Aorta (tissue), 5 donors: ENCODE measurements at regions not wholly inside any gene's neighbourhood (a gene's known extent, or its start where the extent isn't known, plus 50 kb on each side); places are given as distances from the start of the nearest gene placed in this dataset.

ENCODE experiments used
- ATAC-seq: fragments of 200-7000 bp; cut with Tn5 transposase; one replicate; pipeline ENCODE4 v1.9.1; 2022; ENCODE audit warnings: moderate library complexity; ENCODE audit not compliant: low FRiP score
- DNase-seq, 2 donors: peaks; one replicate each; pipeline ENCODE4 v3.0.0-alpha.2; 2020
- H3K27ac ChIP-seq, 2 donors: one replicate each; pipeline ENCODE4 v1.5.1; 2013; ENCODE audit warnings: low read length in 2 of 2, mild to moderate bottlenecking in 2 of 2, moderate library complexity in 2 of 2, control low read depth in 1 of 2, inconsistent platforms in 1 of 2, low read depth in 1 of 2
- H3K27me3 ChIP-seq, 2 donors: one replicate each; pipeline ENCODE4 v1.6.1; 2013; ENCODE audit warnings: control low read depth in 1 of 2, low read length in 1 of 2, mild to moderate bottlenecking in 1 of 2, moderate library complexity in 1 of 2; ENCODE audit not compliant: insufficient read depth in 2 of 2, control insufficient read depth in 1 of 2
- H3K36me3 ChIP-seq, 2 donors: one replicate each; pipeline ENCODE4 v1.6.1; 2013; ENCODE audit warnings: control low read depth in 1 of 2, low read length in 1 of 2, mild to moderate bottlenecking in 1 of 2; ENCODE audit not compliant: insufficient read depth in 2 of 2, control insufficient read depth in 1 of 2
- H3K4me1 ChIP-seq, 2 donors: one replicate each; pipeline ENCODE4 v1.6.1; 2013; ENCODE audit warnings: low read length in 2 of 2, control low read depth in 1 of 2, mild to moderate bottlenecking in 1 of 2, moderate library complexity in 1 of 2; ENCODE audit not compliant: insufficient read depth in 2 of 2, control insufficient read depth in 1 of 2
- H3K4me3 ChIP-seq, 2 donors: one replicate each; pipeline ENCODE4 v1.5.1; 2013; ENCODE audit warnings: low read length in 2 of 2, control low read depth in 1 of 2, mild to moderate bottlenecking in 1 of 2
- H3K9me3 ChIP-seq: one replicate; pipeline ENCODE4 v1.6.1; 2013; ENCODE audit warnings: mild to moderate bottlenecking, low read length; ENCODE audit not compliant: control insufficient read depth
- WGBS, 2 donors: extraction: QIAGEN DNeasy Blood & Tissue Kit; methylation state at CpG; one replicate each; pipeline ENCODE4 v1.1.7; 2013; 5-methylcytosine and 5-hydroxymethylcytosine counted together
- intact Hi-C, 2 donors: fragments of 100-400 bp; cut with DNase I; formaldehyde crosslinking; loops; one replicate each; pipeline versions ENCODE4 v1.14.2 to v1.15.0; 2022
- donor health status: healthy with polysubstance abuse.
- donor health status: Bipolar disorder and iron deficiency.
- donor health status: DM: no; HTN: no; CAD: no.
- donor health status: DM: no; HTN: no; CAD: no.
- donor health status: DM: yes; HTN: yes; CAD: no.

DNA sequence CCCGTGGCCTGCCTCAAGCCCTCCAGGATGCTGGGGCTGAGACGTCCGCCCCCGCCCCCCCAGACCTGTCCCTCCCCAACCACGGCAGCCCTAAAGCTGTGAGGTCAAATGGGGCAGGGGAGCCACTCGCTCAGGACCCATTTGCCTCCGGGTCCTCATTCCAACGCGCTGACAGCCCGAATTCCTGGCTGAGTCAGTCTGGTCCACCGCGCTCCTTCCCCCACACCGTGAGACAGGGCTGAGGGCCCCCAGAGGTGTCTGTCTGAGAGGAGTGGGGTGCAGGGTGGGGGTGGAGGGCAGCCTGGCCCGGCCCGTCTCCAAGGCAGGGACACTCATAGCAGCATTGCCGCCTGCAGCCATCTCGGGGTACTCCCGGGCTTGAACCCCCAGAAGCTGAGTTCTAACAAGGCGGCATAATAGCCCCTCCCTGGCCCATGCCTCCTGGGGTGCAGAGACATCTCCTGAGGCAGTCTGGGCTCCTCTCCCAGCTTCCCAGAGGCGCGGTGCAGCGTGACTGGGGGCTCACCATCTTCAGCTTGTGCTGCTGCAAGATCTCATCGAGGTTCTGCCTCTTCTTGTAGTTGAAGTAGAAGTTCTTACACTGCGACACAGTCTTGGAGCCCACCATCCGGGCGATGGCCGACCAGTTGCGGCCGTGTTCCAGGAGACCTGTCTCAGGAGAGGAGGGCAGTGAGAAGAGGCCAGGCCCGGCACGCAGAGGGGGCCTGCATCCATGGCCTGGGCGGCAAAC is 90.5 kb downstream of the RFLNA start:
- ATAC-seq: no peak
- intact Hi-C loops: loop anchor here (5.0 to 10.0 kb wide), 3 partner anchors 37 to 289 kb away; no protein-coding TSS in a partner anchor
- WGBS, 2 donors: 82 to 85% methylated on average over 32 of the region's 32 CpGs

DNA sequence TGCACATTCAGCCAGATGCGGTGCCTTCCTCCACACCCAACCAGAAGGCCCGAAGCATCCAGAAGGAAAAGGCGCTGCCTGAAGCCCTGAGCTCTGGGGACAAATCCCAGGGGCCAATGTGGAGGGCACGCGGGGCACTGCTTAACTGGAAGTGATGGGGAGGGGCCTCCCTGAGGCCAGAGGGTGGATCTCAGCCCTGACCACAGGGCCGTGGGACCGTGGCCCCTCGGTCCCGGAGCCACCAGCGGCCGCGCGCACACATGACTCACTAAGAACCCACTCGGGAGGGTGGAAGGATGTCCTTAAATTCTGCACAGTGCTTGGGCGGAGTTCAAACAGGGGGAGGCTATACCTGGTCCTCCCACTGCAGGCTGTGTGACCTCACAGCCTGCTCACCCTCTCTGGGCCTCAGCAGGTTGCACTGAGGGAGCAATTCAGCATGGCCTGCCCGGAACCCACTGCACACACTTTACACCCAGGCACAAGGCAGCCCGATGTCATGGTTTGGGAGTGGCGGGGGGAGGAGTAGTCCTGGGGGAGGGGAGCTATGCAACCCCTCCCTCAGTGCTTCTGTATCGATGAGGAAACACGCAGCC is 89.5 kb downstream of the RFLNA start:
- ATAC-seq: no peak
- DNase-seq: no peak
- WGBS, 2 donors: 85 to 92% methylated on average over 17 to 20 of the region's 20 CpGs
- intact Hi-C loops: loop anchor here (5.0 to 10.0 kb wide), 4 partner anchors 68 to 383 kb away; no protein-coding TSS in a partner anchor
- no peaks in the 10 kb centered on the region for H3K9me3 ChIP-seq
- H3K4me1 ChIP-seq: no peaks in the 10 kb centered on the region
- H3K27me3 ChIP-seq: no peaks in the 10 kb centered on the region
- peaks cover 0 to 5% of the 10 kb centered on the region in 2 donors for H3K36me3 ChIP-seq
- H3K4me3 ChIP-seq: no peak overlapping the region
- H3K27ac ChIP-seq: no peak overlapping the region

More for the DNA sequence above, 90.5 kb downstream of the RFLNA start:
- Histone ChIP-seq H3K4me1 (no peaks in the 10 kb centered on the region), H3K9me3 (no peaks in the 10 kb centered on the region), H3K27ac (no peak overlapping the region), H3K4me3 (no peak overlapping the region), H3K27me3 (no peaks in the 10 kb centered on the region), H3K36me3 (peaks cover 0 to 5% of the 10 kb centered on the region in 2 donors)
- DNase-seq: no peak

DNA sequence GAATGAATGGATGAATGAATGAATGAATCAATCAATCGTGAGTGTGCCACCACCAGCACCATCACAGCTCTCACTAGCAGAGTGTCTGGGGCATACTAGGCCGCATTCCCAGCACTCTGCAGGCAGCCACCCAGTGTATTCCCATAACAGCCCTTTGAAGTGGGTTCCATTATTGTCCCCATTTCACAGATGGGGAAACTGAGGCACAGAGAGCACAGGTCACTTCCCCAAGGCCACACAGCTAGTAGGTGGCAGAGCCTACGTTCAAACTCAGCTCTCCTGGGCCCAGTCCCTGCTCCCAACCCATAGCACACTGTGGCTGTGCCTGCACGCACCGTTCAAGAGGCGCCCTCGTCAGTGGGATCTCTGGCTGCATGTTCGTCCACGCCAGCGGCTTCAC is 88.1 kb downstream of the RFLNA start:
- Histone ChIP-seq H3K4me3 (no peak overlapping the region), H3K27me3 (no peaks in the 10 kb centered on the region), H3K27ac (no peak overlapping the region), H3K4me1 (no peaks in the 10 kb centered on the region), H3K36me3 (peaks cover 0 to 5% of the 10 kb centered on the region in 2 donors), H3K9me3 (no peaks in the 10 kb centered on the region)
- intact Hi-C loops: loop anchor here (5.0 to 10.0 kb wide), 4 partner anchors 69 to 384 kb away; no protein-coding TSS in a partner anchor
- WGBS, 2 donors: 92 to 96% methylated on average over 10 of the region's 10 CpGs
- ATAC-seq (no peak), DNase-seq (no peak)

DNA sequence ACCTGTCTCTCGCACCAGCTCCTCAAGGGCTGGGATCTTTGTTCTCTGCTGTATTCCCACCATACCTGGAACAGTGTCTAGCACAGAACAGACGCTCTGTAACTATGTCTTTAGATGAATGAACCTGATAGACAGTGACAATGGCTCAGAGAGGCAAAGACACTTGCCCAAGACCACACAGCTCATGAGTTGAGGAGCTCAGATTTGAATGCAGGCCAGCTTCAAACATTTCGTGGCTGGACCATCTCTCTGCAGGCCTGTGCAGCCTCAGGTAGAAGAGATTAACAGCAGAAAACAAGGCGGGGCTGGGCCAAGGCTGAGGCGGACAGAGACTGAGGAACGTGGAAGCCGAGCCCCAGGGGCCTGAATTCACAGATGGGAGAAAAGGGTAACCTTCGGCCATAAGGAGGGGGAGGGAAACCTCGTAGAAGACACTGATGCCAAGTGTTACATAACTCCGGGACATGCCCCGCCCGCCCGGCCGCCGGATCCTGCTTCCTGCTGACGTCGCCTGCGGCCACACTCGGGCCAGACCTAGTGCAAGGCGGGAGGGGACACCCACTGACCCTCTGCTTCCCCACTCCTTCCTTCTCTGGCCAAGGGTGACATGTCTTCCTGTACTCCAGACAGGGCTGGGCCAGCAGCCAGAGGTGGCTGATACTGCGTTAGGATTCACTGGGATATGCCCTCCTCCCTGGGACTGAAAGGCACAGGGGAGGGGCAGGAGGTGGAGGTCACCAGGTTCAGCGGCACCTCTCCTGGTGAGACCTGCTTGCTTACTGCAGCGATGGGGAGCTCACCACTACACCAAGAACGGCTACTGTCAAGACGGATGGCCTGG is 86.8 kb downstream of the RFLNA start:
- peaks cover 0 to 5% of the 10 kb centered on the region in 2 donors for H3K36me3 ChIP-seq

DNA sequence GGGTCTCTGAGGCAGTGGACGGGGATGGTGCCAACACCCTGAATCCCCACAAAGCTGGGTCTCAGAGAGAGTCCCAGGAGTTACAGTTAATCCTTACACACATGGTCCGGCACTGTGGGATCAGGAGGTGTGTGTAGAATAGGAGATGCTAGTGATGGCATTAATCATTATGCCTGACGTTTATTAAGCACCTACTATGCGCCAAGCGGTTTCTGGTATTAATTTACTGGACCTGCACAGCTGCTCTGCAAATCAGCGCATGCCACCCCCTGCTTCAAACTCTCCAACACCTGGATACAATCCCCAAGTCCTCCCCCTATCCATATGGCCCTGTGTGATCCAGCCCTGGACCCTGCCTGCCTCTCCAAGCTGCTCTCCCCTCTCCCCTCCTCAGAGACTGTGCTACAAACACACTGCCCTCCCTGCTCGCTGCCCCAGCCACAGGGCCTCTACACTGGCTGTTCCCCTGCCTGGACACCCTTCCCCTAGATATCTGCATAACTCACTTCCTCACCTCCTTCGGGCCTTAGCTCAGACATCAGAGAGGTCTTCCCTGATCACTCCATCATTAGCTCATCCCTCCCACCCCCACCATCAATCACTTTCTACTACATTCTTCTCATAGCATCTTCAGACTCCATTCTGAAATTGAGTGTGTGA is 86.0 kb downstream of the RFLNA start:
- H3K4me3 ChIP-seq: no peak overlapping the region
- H3K27me3 ChIP-seq: no peaks in the 10 kb centered on the region
- peak overlapping the region in 1 of 2 donors; percentile 85 for H3K27ac ChIP-seq
- H3K4me1 ChIP-seq: no peaks in the 10 kb centered on the region
- DNase-seq (no peak), ATAC-seq (no peak)
- H3K36me3 ChIP-seq: peaks cover 0 to 5% of the 10 kb centered on the region in 2 donors
- intact Hi-C loops: loop anchor here (1.0 to 10.0 kb wide), 5 partner anchors 42 to 386 kb away; no protein-coding TSS in a partner anchor
- H3K9me3 ChIP-seq: no peaks in the 10 kb centered on the region
- 52 to 55% methylated on average over 8 of the region's 8 CpGs for WGBS, 2 donors

More for the DNA sequence above, 86.8 kb downstream of the RFLNA start:
- ATAC-seq: peak; percentile 74
- Histone ChIP-seq H3K9me3 (no peaks in the 10 kb centered on the region), H3K4me3 (no peak overlapping the region), H3K27me3 (no peaks in the 10 kb centered on the region), H3K4me1 (no peaks in the 10 kb centered on the region), H3K27ac (peak overlapping the region in 1 of 2 donors; percentile 18)
- 21 to 26% methylated on average over 23 to 25 of the region's 25 CpGs for WGBS, 2 donors
- peak; percentile 95 to 96 for DNase-seq
- intact Hi-C loops: loop anchor here (5.0 to 10.0 kb wide), 4 partner anchors 71 to 386 kb away; no protein-coding TSS in a partner anchor

DNA sequence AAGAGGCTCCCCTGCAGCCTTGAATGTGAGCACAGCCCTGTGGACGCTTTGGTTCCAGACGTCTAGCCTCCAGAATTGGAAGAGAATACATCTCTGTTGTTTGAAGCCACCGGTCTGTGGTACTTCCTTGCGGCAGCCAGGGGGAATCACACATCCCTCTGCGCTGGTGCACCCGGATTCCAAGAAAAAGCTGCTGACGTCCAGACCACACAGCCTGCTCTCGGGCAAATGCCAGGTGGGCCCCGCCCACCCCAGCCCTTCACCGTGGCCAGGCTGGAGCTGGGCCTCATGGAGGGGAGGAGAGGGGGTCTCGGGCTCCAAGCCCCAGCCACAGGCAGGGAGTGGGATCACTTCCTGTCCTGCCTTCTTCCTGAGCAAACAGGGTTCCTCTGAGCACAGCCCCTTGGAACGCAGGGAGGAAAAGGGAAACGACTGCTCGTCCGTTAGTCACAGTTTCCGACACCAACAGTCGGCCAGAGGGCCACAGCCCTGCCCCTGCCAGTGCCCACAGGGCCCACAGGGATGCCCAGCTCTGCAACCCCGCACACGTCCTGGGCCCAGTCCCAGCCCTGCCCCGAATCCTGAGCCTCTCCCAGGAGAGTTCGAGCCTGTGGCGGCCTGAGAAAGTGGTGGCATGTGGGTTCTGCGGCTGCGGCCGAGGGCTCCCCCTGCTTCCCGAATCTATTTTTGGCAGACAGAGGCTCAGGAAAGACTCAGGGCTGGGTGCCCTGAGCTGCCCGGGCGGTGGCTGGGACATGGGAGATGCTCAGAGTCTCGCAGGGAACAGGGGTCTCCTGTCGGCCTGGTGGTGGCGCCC is 85.3 kb downstream of the RFLNA start:
- peak; percentile 86 for ATAC-seq
- intact Hi-C loops: loop anchor here (1.0 to 10.0 kb wide), 5 partner anchors 43 to 387 kb away; no protein-coding TSS in a partner anchor
- H3K36me3 ChIP-seq: peaks cover 0 to 5% of the 10 kb centered on the region in 2 donors
- no peak overlapping the region for H3K4me3 ChIP-seq
- no peaks in the 10 kb centered on the region for H3K9me3 ChIP-seq
- WGBS, 2 donors: 1 to 5% methylated on average over 31 of the region's 31 CpGs
- H3K4me1 ChIP-seq: no peaks in the 10 kb centered on the region
- H3K27ac ChIP-seq: peak overlapping the region; percentile 10 to 85
- H3K27me3 ChIP-seq: no peaks in the 10 kb centered on the region
- peak; percentile 93 to 96 for DNase-seq

DNA sequence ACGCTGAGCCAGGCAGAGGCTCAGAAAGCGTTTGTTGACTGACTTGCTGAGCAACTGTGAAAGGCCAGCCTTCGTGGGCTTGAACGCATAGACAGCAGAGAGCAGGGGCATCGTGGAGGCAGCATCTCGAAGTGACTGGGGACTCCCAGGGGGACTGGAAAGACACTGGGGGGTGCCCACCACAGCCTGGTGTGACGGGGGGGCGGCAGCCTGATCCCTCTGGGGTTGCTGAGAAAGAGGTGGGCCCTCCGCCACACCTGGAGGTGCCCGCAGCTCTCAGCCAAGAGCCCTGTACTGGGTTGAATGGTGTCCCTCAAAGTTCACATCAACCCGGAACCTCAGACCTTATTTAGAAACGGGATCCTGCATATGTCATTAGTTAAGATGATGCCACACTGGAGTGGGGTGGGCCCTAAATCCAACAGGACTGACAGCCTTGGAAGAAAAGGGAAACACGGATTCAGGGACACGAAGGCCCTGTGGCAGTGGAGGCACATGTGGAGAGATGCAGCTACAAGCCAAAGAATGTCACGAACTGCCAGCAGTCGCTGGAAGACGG is 84.6 kb downstream of the RFLNA start:
- intact Hi-C loops: no loop called here

More for the DNA sequence above, 84.6 kb downstream of the RFLNA start:
- Histone ChIP-seq H3K4me1 (no peaks in the 10 kb centered on the region), H3K4me3 (no peak overlapping the region), H3K27me3 (no peaks in the 10 kb centered on the region), H3K27ac (peak overlapping the region; percentile 4 to 85), H3K36me3 (peaks cover 0 to under 1% of the 10 kb centered on the region in 2 donors), H3K9me3 (no peaks in the 10 kb centered on the region)
- WGBS, 2 donors: 50 to 53% methylated on average over 17 of the region's 17 CpGs
- DNase-seq (no peak), ATAC-seq (no peak)
